Fibroblast of skin of back (primary cell): ENCODE measurements at regions not wholly inside any gene's neighbourhood (a gene's known extent, or its start where the extent isn't known, plus 50 kb on each side); places are given as distances from the start of the nearest gene placed in this dataset.

Source experiments
- DNase-seq: peaks from one replicate; pipeline ENCODE4 v3.0.0-alpha.2; 2013

DNA sequence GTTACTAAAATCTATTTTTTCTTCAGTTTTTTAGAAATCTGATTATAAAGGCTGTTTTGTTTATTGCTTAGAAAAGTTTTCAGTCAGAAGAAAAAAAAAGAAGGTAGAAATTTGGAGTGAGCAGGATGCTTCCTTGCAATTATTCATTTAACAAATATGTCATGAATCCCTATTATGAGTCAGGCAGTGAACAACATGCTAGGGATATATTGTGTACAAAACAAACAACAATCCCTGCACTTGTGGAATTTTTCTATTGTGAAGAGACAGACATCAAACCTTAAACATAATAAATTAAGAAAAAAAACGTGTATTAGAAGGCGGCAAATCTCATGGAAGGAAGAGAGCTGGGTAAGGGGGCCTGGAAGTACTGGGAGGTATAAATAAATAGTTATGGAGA is 664.1 kb upstream of the CAMK1G start:
- peak; percentile 50 for DNase-seq

DNA sequence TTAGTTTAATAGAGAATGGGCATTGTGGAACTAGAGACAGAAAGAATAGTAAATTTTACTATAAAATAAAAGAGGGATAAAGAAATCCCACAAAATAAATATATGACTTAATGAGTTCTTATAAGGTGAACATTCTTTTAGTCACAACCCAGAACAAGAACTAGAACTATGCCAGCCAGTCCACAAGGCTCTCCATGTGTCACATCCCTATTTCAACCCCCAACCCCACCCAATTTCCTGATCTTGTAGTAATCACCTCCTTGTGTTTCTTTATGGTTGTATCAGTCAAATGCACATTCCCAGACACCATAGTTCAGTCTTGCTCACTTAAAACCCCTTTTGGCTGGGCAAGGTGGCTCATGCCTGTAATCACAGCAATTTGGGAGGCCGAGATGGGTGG is 662.3 kb upstream of the CAMK1G start:
- DNase-seq = peak; percentile 11

DNA sequence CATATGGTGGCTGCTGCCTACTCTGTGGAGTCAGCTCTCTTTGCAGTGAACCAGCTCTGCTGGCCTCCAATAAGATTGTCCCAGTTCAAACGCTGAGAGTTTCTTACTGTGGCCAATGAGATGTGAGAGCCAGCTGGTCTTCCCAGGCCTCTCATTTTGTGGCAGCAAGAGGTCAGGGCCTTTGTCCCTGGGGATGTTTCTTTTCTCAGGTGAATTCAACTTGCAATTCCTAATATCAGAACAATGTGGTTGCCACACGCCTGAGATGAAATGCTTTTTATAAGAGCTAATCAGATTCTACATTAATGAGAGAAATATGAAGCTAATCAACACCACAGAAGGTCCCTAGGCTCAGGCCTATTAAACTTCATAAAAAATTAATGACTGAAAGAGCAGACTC is 660.1 kb upstream of the CAMK1G start:
- DNase-seq = no peak

DNA sequence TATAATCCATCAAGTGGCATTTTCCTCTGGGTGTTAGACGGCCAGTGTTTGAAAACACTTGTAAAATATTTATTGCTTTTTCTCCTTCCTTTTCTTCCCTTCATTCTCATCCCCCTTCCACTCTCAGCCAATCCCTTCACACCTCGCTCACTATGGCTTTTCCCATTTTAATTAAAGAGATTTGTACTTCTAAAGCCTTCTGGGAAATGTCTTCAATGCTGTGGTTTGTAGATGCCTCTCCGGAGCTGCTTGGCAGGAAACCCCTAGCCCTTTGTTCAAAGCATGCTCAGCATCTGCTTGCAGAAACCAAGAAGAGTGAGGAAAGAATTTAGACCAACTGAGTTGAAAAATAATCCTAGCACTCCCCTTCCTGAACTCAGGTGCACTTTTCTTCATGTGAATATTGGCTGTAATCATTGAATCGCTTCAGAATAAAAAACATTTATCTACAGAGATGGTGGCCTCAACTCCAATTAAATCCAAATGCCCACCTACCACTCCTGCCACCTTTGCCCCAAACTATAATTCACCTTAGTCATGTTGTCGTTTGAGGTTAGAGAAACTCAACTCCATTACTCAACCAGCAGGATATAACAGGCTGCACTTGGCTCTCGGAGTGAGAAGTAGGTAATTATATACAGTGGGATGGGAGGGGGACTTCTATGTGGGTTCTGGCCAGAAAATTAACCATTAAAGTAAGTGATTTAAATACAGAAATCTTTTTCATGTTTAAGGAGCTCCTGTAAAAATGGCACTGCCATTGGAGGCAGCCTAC is 659.4 kb upstream of the CAMK1G start:
- DNase-seq = no peak

DNA sequence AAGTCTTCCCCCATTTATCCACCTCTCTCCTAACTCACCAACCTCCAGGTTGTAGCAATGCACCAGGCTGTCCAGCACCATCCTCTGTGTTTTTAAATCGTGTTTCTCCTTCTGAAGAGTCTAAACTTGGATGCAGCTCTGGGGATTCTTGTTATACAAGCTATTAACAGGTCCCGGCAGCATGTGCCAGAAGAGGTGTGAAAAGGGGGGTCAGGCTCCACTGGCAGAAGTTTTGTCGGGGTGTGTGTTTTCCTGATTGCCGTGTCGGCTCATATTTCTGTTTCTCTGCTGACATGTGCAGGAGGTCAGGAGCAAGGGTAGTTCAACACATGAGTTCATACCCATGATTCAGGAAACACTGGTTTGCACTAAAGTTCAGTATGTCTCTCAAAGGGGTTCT is 658.6 kb upstream of the CAMK1G start:
- DNase-seq = no peak

DNA sequence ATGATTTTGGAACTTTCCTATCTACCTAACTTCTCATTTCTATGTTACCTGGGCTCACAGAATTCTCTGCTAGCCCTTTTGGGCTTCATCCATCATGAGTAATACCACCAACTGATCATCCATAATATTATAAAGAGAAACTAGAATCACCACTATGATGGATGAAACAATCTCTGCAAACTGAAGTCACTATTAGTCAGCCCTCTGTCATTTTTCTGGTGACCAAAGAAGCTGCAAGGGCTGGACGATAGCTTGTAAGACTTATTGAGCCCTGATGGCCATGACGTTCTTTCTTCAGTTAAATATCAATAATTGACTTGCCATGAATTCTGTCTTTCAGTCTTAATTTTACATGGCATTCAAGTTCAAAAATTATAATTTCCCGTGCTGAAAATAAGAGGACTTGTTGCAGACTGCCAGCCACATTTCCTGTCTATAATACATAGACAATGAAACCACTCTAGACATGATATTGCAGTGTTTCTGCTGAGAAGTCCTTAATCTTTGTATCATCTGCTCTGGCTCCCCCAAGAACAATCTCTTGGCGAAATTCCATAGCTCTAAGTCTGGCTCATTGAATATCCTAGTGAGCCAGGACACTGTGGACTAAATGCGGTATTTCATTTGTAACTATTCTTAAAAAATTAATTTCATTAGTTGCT is 655.0 kb upstream of the CAMK1G start:
- DNase-seq = no peak

DNA sequence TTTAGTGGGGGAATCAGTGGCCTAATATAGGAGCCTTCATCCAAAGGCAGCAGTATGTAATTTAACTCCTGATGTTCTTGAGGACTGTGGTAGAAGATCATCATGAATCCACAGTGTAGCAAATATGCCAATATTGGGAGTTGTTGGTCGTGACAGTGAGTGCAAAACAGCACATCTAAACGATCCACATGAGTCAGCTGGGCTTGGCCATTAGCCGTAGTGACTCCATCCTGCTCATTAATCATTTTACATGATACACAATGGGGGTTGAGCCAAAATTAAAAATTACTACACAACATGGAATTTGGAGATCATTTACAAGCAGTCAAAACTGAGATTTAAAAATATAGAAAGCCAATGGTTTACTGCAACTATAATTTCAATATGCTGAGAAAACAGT is 653.9 kb upstream of the CAMK1G start:
- peak; percentile 40 for DNase-seq

DNA sequence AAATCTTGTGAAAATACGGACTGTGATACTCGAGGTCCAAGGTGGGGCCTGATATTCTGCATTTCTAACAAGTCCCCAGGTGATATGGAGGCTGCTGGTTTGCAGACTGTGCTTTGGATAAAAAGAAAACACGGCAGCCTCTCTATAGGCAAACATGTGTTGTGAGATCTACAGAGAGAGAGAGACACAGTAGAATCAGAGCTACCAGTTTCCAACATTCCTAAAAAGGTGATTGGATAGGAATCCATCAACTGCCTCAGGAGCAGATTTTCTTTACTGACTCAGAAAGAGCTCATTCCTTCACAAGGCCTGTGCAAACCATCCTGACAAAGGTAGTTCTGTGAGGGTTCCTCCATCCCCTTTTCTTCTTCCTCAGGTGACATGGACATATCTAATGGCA is 651.6 kb upstream of the CAMK1G start:
- no peak for DNase-seq

DNA sequence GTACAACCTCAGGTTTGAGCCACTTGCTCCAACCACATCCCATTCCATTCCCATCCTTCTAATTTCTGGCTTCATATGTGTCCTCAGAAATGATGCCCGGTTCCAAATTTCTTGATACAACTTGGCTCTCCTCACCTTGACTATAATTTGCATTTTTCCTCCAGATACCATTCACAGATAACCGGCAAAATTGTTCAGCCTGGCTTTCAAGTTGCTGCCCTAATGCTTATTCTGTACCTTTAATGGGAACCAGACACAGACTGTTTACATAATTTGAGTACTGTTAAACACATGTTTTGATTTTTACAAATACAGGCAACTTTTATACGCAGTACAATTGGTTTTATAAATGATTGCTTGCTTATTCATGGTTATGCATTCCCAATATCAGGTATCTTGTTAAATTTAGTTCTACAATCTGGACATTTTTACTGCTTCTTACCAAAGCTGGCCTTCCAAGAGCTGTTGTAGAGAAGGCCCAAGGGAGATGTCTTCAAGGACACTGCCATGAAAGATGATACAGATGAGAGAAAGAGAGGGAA is 649.5 kb upstream of the CAMK1G start:
- DNase-seq = no peak

DNA sequence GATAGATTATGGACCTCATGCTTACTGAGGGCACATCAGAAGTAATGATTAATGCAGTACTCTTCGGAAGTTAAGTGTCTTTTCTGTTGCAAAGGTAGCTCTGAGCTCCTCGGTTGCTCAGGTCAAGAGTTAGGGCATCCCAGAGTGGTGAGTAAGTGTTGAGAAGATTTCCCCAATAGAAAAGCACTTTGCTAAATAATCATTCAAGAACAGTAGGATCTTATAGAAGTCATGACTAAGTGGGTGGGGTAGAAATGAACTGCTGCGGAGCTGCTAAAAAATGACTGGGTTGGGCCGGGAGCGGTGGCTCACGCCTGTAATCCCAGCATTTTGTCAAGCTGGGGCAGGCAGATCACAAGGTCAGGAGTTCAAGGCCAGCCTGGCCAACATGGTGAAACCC is 648.6 kb upstream of the CAMK1G start:
- DNase-seq = no peak

DNA sequence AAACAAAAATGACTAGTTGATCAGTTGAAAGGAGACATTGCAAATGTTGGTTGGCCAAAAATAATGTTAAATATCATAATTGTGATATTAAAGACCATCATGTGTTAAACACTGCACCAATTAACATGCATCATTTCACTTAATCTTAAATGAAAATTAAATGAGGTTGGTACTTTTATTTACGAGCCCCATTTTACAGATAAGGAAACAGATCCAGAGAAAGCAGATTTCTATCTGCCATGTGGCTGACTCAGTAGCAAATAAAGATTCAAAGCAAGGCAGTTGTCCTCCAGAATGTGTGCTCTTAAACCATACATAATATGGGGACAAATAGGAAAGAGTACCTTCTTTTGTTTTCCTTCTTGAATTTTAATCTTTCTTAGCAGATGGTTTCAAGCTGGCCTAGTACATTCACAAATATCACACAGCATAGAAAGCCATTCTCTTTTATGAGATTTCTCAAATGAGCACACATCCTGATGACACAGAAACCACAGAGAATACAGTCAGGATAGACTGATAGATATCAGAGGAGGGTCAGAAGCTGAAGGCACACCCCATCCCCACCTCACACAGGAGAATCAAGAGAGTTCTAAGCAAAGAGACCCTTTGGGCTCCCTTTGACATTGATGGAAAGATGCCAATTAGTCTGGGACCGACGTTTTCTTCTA is 647.9 kb upstream of the CAMK1G start:
- no peak for DNase-seq

DNA sequence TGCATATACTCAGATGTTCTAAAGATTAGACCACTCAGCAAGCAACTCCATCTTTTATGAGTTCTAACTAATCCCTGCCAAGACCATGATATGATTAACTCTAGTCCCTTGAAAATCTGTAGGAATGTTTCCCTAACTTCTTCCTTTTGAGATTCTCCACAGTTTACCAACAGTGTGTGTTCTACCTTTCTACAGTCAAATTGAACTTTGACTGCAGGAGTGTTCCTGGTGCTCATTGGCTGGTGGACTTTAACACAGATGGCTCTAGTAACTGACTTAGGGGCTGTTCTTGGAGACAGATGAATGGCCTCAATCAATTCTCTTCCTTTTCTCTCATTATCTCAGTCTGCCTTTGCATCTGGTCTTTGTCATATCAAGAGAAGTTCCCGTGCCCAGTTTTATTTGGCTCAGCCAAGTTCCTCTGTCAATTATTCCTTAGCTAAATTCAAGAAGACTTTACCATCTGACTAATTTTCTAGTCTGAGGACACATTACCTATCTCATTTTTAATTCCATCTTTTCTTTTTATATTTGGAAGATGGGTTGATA is 643.9 kb upstream of the CAMK1G start:
- DNase-seq = no peak

DNA sequence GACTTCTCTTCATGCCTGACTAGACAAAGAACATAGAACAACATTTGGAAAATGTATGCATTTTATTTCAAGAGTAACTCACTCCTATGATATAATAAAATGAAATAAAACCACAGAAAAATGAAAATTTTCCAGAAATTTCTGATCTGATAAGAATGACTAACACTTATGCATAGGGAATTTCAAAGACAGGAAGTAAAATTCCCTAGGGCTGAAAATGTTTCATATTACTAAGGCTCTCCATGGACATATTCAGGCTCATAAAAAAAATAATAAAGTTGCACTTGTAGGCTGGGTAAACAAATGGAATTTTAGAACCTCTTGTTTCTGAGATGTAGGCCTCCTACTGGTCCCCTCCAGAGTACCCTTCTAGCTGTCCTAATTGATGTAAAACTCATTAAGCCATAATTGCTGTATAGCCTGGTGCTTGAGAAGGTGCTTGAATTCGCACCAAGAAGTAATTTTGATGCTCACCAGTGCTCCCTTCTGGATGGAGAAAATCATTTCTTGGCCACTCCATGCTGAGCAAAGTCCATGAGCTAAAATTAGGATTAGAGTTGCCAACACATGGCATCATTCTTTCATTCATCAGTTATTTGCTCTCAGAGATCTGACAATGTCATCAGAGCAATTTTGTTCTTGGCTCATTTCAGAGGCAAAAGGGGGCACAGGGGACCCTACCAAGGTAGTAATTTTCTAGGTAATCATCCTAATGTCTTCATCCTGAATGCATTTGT is 641.0 kb upstream of the CAMK1G start:
- DNase-seq = peak; percentile 74

DNA sequence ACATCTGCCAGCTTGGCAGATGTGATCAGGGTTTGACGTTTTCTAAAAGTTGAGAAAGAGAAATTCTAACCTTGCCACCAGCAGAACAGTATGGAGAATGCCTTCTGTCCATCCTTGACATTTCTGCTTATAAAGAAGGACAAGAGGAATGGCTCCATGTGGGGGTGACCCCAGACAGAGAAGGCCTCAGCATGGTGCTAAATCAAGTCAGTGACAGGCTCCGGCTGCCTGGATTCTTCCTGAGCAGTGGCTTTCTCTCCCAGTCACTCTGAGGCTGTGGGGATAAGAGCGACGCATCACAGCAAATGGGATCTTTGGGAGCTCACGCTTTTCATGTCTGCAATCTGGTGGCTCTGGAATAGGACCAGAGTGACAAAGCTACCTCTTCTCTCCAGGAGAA is 640.2 kb upstream of the CAMK1G start:
- DNase-seq = no peak

DNA sequence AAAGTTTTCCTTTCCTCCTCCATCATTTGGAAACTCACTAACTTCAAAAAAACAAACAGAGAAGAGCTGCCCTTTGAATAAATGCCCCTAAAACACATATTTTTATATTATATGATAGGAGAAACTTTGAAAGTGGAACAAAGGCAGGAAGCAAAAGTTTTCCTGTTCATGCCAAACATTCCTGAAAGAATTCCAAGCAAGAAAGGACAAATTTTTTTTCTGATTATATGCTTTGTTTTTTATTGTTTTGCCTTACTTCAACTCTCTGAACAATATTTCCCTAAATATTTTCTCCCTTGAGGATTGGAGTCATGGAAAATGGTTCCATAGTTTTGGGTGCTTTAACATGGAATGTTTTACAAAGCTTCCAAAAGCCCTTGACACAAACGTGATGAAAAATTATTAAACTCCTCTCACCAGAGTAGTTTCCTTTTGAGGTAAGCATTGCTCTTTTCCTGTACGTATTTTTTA is 638.5 kb upstream of the CAMK1G start:
- DNase-seq = peak; percentile 25

DNA sequence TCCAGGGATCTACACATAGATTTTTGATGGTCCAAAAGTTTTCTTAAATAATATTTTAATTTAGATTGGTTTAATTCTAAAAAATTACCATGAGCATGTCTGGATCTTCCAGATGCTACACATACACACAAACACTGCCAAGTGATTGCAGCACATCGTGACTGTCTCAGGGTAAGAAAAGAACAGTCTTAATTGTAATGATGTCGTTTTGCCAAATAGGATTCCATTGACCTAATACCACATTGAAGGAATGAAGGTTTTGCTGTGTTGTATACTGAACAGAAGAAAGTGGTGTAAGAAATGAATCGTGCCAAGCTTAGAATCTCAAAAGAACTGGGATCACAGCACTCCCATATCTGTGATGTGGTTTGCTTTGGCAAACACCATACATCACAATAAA is 633.3 kb upstream of the CAMK1G start:
- DNase-seq = no peak

DNA sequence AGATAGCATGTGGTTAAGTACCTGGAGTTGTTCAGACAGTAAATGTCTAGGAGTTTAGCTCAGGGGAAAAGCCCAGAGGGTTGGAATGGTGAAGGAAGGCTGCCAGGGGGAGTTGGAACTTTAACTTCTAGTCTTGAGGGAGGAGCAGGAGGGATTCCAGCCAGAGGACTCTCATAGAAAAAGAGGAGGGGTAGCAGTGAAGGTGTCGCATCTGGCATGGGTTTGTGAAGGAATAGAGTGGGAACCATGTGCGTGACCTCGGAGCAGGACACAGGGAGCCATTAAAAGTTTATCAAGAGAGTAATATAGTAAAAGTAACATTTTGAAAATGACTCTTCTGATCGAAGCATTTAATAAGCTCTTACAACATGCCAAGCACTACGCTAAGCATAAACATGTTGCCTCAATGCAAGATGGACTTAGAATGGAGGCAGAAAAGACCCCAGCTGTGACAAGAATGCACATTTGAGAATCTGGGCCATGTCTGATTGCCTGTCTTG is 632.4 kb upstream of the CAMK1G start:
- DNase-seq = no peak

DNA sequence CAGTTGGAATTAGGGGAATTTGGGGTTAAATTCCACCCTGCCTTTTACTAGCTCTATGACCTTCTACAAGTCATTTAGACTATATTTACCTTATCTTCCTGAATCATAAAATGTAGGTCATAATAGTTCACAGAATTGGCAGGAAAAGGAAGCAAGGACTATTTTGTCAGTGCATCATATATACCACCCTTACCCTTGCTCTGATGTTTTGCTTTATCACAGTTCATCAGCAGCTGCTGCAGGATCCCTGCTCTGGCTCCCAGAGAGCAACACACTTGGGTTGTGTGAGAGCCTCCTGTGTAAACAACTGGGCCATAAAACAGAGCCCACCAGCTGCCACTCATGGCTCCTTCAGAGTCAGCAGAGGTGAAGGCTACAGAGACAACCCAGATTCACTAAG is 631.6 kb upstream of the CAMK1G start:
- DNase-seq = peak; percentile 2

DNA sequence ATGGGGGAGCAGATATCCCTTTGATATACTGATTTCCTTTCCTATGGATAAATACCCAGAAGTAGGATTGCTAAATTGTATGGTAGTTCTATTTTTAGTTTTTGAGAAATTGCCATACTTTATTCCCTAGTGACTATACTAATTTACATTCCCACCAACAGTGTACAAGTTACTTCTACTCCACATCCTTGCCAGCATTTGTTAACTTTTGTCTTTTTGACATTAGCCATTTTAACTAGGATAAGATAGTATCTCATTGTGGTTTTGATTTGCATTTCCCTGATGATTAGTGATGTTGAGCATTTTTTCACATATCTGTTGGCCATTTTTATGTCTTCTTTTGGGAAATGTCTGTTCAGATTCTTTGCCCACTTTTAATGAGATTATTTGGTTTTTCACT is 620.6 kb upstream of the CAMK1G start:
- no peak for DNase-seq

DNA sequence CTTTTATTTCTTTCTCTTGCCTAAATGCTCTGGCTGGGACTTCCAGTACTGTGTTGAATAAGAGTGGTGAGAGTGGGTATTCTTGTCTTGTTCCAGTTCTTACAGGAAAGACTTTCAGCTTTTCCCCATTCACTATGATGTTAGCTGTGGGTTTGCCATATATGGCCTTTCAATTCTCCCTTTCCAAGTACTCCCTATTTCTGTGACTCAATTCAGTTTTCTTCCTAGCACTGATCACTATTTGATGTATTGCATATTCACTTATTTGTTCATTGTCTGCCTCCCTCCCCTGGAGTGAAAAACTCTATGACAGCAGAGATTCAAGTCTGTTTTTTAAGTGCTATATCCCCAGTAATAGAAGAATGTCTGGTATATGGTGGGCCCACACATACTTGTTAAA is 618.2 kb upstream of the CAMK1G start:
- DNase-seq = peak; percentile 14

DNA sequence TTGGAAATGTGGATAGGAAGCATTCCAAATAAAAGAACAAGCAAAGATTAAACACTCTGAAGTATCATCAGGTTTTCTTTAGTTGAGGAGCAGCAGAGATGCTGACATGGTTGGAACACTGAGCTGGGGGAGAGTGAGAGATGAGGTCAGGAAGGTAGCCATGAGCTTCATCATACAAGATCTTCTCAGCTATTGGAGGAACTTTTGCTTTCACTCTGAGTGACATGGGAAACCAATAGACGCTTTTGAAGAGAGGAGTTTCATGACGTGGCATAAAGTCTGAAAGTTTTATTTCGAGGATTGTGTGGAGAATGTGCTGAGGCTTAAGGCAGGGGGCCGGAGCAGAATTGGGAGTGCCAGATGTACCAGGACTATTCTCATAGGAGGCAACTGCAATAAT is 616.2 kb upstream of the CAMK1G start:
- DNase-seq = no peak

DNA sequence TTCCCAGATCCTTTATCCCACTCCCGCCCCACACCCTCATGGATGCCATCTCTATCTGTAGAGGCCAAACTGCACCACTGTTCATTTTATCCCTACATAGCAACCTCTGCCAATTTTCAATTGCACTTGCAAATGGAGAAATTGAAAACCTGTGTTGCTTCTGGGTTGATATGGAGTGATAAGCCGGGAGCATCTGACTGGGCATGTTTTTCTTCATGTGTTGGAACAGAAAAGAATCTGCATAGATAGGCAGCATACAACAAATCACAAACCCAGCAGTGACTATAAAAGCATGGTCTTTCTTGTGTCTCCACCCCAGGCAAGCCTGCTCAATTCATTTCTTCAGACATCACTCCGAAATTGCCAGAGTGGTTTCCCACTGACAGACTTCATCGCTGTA is 608.8 kb upstream of the CAMK1G start:
- no peak for DNase-seq
